CD14-positive monocyte (primary cell): ENCODE measurements at regions not wholly inside any gene's neighbourhood (a gene's known extent, or its start where the extent isn't known, plus 50 kb on each side); places are given as distances from the start of the nearest gene placed in this dataset.

Experiments used
- DNase-seq, 3 donors: peaks; one replicate each; pipeline ENCODE4 v3.0.0-alpha.2; 2011 to 2022
- H2AFZ ChIP-seq: 2 replicates; pipeline ENCODE4 v1.6.0; 2012; ENCODE audit warnings: mild to moderate bottlenecking, low read depth, low read length, inconsistent platforms; ENCODE audit not compliant: insufficient read depth, poor library complexity, severe bottlenecking
- H3K27ac ChIP-seq, 2 donors: 1 replicate in 1 of 2; 2 replicates in 1 of 2; pipeline ENCODE4 v1.5.1; 2012 to 2013; ENCODE audit warnings: low read length in 2 of 2, control low read depth in 1 of 2, inconsistent platforms in 1 of 2, low read depth in 1 of 2, mild to moderate bottlenecking in 1 of 2
- H3K27me3 ChIP-seq, 2 donors: one replicate each; pipeline versions ENCODE4 v1.6.0 to v1.6.1; 2011 to 2013; ENCODE audit warnings: low read length in 2 of 2; ENCODE audit not compliant: control insufficient read depth in 2 of 2, insufficient read depth in 2 of 2
- H3K36me3 ChIP-seq, 2 donors: replicated peaks in 1 of 2; 1 replicate in 1 of 2; 2 replicates in 1 of 2; pipeline versions ENCODE4 v1.5.1 to v1.6.1; 2012 to 2013; ENCODE audit warnings: low read length in 2 of 2, control low read depth in 1 of 2, inconsistent platforms in 1 of 2, mild to moderate bottlenecking in 1 of 2; ENCODE audit not compliant: insufficient read depth in 2 of 2, control insufficient read depth in 1 of 2
- H3K4me1 ChIP-seq, 2 donors: 1 replicate in 1 of 2; 2 replicates in 1 of 2; pipeline versions ENCODE4 v1.5.1 to v1.6.1; 2012 to 2013; ENCODE audit warnings: low read length in 2 of 2, control low read depth in 1 of 2, inconsistent platforms in 1 of 2, mild to moderate bottlenecking in 1 of 2, moderate library complexity in 1 of 2; ENCODE audit not compliant: insufficient read depth in 2 of 2, control insufficient read depth in 1 of 2
- H3K4me2 ChIP-seq: replicated peaks from 2 replicates; pipeline ENCODE3; 2012; ENCODE audit warnings: low read length, moderate library complexity, mild to moderate bottlenecking; ENCODE audit not compliant: poor library complexity, severe bottlenecking; ENCODE audit errors: extremely low read depth
- H3K4me3 ChIP-seq, 3 experiments: fragments of 200-600 bp in 1 of 3; sonication (generic) in 1 of 3; replicated peaks in 1 of 3; 1 replicate in 2 of 3; 2 replicates in 1 of 3; pipeline ENCODE4 v1.5.1; 2011 to 2013; ENCODE audit warnings: low read length in 3 of 3, mild to moderate bottlenecking in 3 of 3, control low read depth in 2 of 3, low read depth in 2 of 3, inconsistent platforms in 1 of 3, moderate library complexity in 1 of 3
- H3K79me2 ChIP-seq: 2 replicates; pipeline ENCODE4 v1.6.0; 2012; ENCODE audit warnings: mild to moderate bottlenecking, control low read depth, inconsistent platforms, low read length, moderate library complexity; ENCODE audit not compliant: insufficient read depth
- H3K9ac ChIP-seq: 2 replicates; pipeline ENCODE4 v1.6.0; 2017; ENCODE audit warnings: low read length, mild to moderate bottlenecking; ENCODE audit not compliant: insufficient read depth, poor library complexity, severe bottlenecking
- H3K9me3 ChIP-seq, 2 donors: replicated peaks in 1 of 2; 1 replicate in 1 of 2; 2 replicates in 1 of 2; pipeline versions ENCODE4 v1.5.1 to v1.6.1; 2012 to 2013; ENCODE audit warnings: low read length in 2 of 2, control low read depth in 1 of 2; ENCODE audit not compliant: control insufficient read depth in 1 of 2, insufficient read depth in 1 of 2
- H4K20me1 ChIP-seq: 2 replicates; pipeline ENCODE4 v1.6.0; 2012; ENCODE audit warnings: mild to moderate bottlenecking, low read length, control low read depth, moderate library complexity; ENCODE audit not compliant: insufficient read depth
- H3K27ac Mint-ChIP-seq, 7 donors: one replicate each; pipeline ENCODE4 v1.8.0; 2020; ENCODE audit warnings: mild to moderate bottlenecking in 7 of 7, mixed read lengths in 7 of 7, moderate library complexity in 6 of 7, inconsistent platforms in 2 of 7
- H3K27me3 Mint-ChIP-seq, 3 donors: one replicate each; pipeline ENCODE4 v1.8.0; 2021 to 2022; ENCODE audit warnings: low read depth in 3 of 3, mild to moderate bottlenecking in 3 of 3, mixed read lengths in 3 of 3, moderate library complexity in 3 of 3, inconsistent platforms in 1 of 3
- H3K36me3 Mint-ChIP-seq, 2 donors: one replicate each; pipeline ENCODE4 v1.8.0; 2020; ENCODE audit warnings: mixed read lengths in 2 of 2, inconsistent platforms in 1 of 2, mild to moderate bottlenecking in 1 of 2
- H3K4me1 Mint-ChIP-seq: one replicate; pipeline ENCODE4 v1.8.0; 2020; ENCODE audit warnings: mild to moderate bottlenecking, mixed read lengths
- H3K4me3 Mint-ChIP-seq, 2 donors: one replicate each; pipeline ENCODE4 v1.8.0; 2020; ENCODE audit warnings: mild to moderate bottlenecking in 2 of 2, mixed read lengths in 2 of 2, moderate library complexity in 1 of 2
- H3K9me3 Mint-ChIP-seq, 7 donors: one replicate each; pipeline ENCODE4 v1.8.0; 2020 to 2022; ENCODE audit warnings: mixed read lengths in 7 of 7, mild to moderate bottlenecking in 6 of 7, moderate library complexity in 6 of 7, inconsistent platforms in 2 of 7
- WGBS: methylation state at CpG from one replicate; pipeline ENCODE4 v1.1.5; 2013; ENCODE audit warnings: missing lambda C conversion rate; ENCODE audit not compliant: insufficient coverage; 5-methylcytosine and 5-hydroxymethylcytosine counted together
- intact Hi-C, 2 donors: fragments of 100-400 bp; cut with micrococcal nuclease; formaldehyde crosslinking; loops; one replicate each; pipeline versions ENCODE4 v1.15.0 to v1.15.1; 2023
- TF ChIP-seq, protein P1 (sequence below): fragments of 200-600 bp; IDR thresholded peaks from one replicate; pipeline ENCODE4 v1.8.0; 2022; ENCODE audit warnings: antibody characterized with exemption, mild to moderate bottlenecking

DNA sequence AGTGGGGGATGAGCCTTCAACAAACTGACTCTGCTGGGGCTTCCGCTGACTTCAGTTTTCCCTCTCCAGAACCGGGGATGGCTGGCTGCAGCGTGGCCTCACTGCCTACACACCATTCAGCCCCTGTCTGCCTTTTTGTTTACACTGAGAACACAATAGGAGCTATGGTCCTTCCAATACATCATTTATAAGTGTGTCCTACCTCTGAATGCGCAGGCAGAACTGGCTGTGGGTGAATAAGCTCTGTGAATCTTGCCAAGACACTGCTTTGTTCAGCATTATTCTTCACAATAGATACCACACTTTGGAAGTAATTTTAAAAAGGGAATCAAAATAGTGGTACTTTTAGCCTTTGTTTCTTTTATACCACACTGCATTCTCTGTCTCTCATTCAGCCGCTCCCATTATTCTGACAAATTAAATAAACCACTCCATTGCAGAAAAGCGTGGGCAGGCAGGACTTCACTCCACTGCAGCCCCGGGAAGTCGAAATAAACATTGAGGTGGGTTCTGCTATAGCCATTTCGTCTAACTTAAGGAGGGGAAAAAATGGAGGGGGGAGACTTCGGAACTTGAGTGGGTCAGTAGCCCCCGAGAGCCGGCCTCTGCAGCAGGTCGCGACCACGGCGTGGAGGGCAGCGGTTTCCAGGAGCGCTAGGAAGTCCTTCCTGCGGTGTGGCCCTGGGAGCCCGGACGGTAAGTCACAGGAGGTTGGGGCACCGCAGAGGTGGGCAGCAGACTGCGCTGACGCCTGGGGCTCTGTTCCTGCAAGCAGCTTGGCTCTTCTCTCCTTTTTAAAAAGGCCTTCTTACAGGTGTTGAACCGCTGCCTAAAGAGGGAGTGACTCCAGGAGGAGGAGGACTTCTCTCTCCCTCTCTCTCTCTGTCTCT lies 94.8 kb upstream of the SOX1 start:
- peaks cover 17 to 24% (median 22%) of the 10 kb centered on the region in 7 donors for H3K9me3 Mint-ChIP-seq
- Histone ChIP-seq H3K36me3 (no peaks in the 10 kb centered on the region), H3K79me2 (no peaks in the 10 kb centered on the region), H3K4me3 (no peak overlapping the region), H3K4me2 (no peak overlapping the region), H3K27ac (no peak overlapping the region), H4K20me1 (no peaks in the 10 kb centered on the region), H2AFZ (no peak overlapping the region), H3K27me3 (peaks cover 0 to 4% of the 10 kb centered on the region in 2 donors), H3K9ac (no peak overlapping the region), H3K9me3 (peaks cover 20 to 22% of the 10 kb centered on the region in 2 donors), H3K4me1 (no peaks in the 10 kb centered on the region)
- TF ChIP-seq, protein P1, sequence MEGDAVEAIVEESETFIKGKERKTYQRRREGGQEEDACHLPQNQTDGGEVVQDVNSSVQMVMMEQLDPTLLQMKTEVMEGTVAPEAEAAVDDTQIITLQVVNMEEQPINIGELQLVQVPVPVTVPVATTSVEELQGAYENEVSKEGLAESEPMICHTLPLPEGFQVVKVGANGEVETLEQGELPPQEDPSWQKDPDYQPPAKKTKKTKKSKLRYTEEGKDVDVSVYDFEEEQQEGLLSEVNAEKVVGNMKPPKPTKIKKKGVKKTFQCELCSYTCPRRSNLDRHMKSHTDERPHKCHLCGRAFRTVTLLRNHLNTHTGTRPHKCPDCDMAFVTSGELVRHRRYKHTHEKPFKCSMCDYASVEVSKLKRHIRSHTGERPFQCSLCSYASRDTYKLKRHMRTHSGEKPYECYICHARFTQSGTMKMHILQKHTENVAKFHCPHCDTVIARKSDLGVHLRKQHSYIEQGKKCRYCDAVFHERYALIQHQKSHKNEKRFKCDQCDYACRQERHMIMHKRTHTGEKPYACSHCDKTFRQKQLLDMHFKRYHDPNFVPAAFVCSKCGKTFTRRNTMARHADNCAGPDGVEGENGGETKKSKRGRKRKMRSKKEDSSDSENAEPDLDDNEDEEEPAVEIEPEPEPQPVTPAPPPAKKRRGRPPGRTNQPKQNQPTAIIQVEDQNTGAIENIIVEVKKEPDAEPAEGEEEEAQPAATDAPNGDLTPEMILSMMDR: no peak
- H3K36me3 Mint-ChIP-seq: no peaks in the 10 kb centered on the region
- H3K27me3 Mint-ChIP-seq: peaks cover 9 to 20% (median 12%) of the 10 kb centered on the region in 3 donors
- H3K4me3 Mint-ChIP-seq: peak overlapping the region in 1 of 2 donors; percentile 24
- intact Hi-C loops: no loop called here
- H3K4me1 Mint-ChIP-seq: no peaks in the 10 kb centered on the region
- WGBS: 56% methylated on average over 18 of the region's 25 CpGs
- no peak for DNase-seq
- H3K27ac Mint-ChIP-seq: peak overlapping the region in 1 of 7 donors; percentile 18

DNA sequence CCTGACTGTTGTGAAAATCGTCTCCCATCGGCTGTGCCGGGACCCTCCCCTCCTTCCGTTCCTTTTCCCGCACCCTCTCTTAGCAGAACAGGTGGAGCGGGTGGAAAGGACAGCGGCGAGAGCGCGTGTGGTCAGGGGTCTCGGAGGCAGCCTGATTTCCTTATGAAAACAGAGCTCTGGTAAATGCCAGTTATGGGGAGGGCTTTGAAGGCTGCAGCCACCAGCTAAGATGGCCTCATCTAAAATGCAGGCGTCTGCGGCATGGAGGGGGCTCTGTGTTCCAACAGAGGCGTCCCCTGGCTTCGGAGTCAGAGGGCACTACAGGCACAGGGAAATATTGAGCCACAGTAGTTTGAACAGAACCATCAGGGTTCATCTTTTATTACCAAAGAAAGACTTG lies 93.8 kb upstream of the SOX1 start:
- Histone ChIP-seq H3K36me3 (no peaks in the 10 kb centered on the region), H3K27me3 (peaks cover 0 to 4% of the 10 kb centered on the region in 2 donors), H4K20me1 (no peaks in the 10 kb centered on the region), H3K9ac (no peak overlapping the region), H2AFZ (no peak overlapping the region), H3K9me3 (peaks cover 20 to 22% of the 10 kb centered on the region in 2 donors), H3K27ac (no peak overlapping the region), H3K79me2 (no peaks in the 10 kb centered on the region), H3K4me2 (no peak overlapping the region), H3K4me3 (no peak overlapping the region), H3K4me1 (no peaks in the 10 kb centered on the region)
- intact Hi-C loops: no loop called here
- Mint-ChIP-seq H3K4me3 (peak overlapping the region in 1 of 2 donors; percentile 32), H3K4me1 (no peaks in the 10 kb centered on the region), H3K27me3 (peaks cover 9 to 20% (median 12%) of the 10 kb centered on the region in 3 donors), H3K9me3 (peaks cover 17 to 24% (median 19%) of the 10 kb centered on the region in 7 donors), H3K36me3 (no peaks in the 10 kb centered on the region), H3K27ac (no peak overlapping the region)
- WGBS: 47% methylated on average over 9 of the region's 15 CpGs
- DNase-seq: no peak
- TF ChIP-seq, protein P1: no peak
